ENCODE measurements at regions not wholly inside any gene's neighbourhood (a gene's known extent, or its start where the extent isn't known, plus 50 kb on each side); places are given as distances from the start of the nearest gene placed in this dataset.

GRCh38 chr3:45319996-45320305 lies 68.4 kb upstream of the LARS2 start:
- no peaks in the 10 kb centered on the region for H3K36me3 Mint-ChIP-seq (ENCODE audit: low read depth)
- no peaks in the 10 kb centered on the region for H3K9me3 Mint-ChIP-seq (ENCODE audit: low read depth)

DNA sequence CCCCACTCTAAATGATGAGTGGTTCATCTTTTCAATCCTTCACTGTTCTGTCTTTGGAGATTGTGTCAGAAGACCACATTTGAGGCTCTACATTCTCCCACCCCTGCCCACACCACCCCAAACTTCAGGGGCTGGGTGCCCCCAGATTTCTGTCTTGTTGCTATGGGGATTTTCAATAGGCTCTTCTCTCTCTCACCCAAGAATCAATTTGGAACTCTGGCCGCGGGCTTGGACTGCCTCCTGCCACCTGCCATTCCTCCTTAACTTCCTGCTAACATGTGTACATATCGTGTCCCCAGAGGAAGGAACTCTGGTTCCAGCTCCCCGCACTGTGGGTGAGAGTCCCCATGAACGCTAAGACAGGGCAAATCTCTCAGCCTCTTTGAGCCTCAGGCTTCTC lies 67.4 kb upstream of the LARS2 start:
- Mint-ChIP-seq H3K27ac (ENCODE audit: unreplicated experiment) (no peak overlapping the region), H3K27me3 (ENCODE audit: low read depth) (peaks cover 25% of the 10 kb centered on the region), H3K36me3 (ENCODE audit: low read depth) (no peaks in the 10 kb centered on the region), H3K4me3 (ENCODE audit: unreplicated experiment) (no peak overlapping the region), H3K9me3 (ENCODE audit: low read depth) (no peaks in the 10 kb centered on the region), H3K4me1 (ENCODE audit: low read depth) (no peaks in the 10 kb centered on the region)
- TF ChIP-seq, protein P1, sequence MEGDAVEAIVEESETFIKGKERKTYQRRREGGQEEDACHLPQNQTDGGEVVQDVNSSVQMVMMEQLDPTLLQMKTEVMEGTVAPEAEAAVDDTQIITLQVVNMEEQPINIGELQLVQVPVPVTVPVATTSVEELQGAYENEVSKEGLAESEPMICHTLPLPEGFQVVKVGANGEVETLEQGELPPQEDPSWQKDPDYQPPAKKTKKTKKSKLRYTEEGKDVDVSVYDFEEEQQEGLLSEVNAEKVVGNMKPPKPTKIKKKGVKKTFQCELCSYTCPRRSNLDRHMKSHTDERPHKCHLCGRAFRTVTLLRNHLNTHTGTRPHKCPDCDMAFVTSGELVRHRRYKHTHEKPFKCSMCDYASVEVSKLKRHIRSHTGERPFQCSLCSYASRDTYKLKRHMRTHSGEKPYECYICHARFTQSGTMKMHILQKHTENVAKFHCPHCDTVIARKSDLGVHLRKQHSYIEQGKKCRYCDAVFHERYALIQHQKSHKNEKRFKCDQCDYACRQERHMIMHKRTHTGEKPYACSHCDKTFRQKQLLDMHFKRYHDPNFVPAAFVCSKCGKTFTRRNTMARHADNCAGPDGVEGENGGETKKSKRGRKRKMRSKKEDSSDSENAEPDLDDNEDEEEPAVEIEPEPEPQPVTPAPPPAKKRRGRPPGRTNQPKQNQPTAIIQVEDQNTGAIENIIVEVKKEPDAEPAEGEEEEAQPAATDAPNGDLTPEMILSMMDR (IDR thresholded peaks at IDR 0.05): no peak
- no peak for DNase-seq (ENCODE audit: low spot score)

More at GRCh38 chr3:45319996-45320305, 68.4 kb upstream of the LARS2 start:
- Mint-ChIP-seq H3K4me1 (ENCODE audit: low read depth) (no peaks in the 10 kb centered on the region), H3K27me3 (ENCODE audit: low read depth) (peaks cover 24% of the 10 kb centered on the region), H3K4me3 (ENCODE audit: unreplicated experiment) (no peak overlapping the region), H3K27ac (ENCODE audit: unreplicated experiment) (no peak overlapping the region)
- TF ChIP-seq, protein P1 (IDR thresholded peaks at IDR 0.05): no peak
- DNase-seq (ENCODE audit: low spot score): no peak

GRCh38 chr3:45321607-45322391 lies 66.6 kb upstream of the LARS2 start:
- H3K4me3 Mint-ChIP-seq (ENCODE audit: unreplicated experiment): no peak overlapping the region
- H3K4me1 Mint-ChIP-seq (ENCODE audit: low read depth): no peaks in the 10 kb centered on the region
- H3K36me3 Mint-ChIP-seq (ENCODE audit: low read depth): no peaks in the 10 kb centered on the region
- TF ChIP-seq, protein P1 (IDR thresholded peaks at IDR 0.05): no peak
- H3K27me3 Mint-ChIP-seq (ENCODE audit: low read depth): peaks cover 27% of the 10 kb centered on the region
- no peaks in the 10 kb centered on the region for H3K9me3 Mint-ChIP-seq (ENCODE audit: low read depth)
- no peak overlapping the region for H3K27ac Mint-ChIP-seq (ENCODE audit: unreplicated experiment)
- no peak for DNase-seq (ENCODE audit: low spot score)

GRCh38 chr3:45322616-45323015 lies 65.8 kb upstream of the LARS2 start:
- Mint-ChIP-seq H3K4me1 (ENCODE audit: low read depth) (no peaks in the 10 kb centered on the region), H3K27me3 (ENCODE audit: low read depth) (peaks cover 34% of the 10 kb centered on the region), H3K9me3 (ENCODE audit: low read depth) (no peaks in the 10 kb centered on the region), H3K4me3 (ENCODE audit: unreplicated experiment) (no peak overlapping the region), H3K36me3 (ENCODE audit: low read depth) (no peaks in the 10 kb centered on the region), H3K27ac (ENCODE audit: unreplicated experiment) (no peak overlapping the region)
- DNase-seq (ENCODE audit: low spot score): no peak
- TF ChIP-seq, protein P1 (IDR thresholded peaks at IDR 0.05): no peak

GRCh38 chr3:45325676-45326075 lies 62.7 kb upstream of the LARS2 start:
- Mint-ChIP-seq H3K27ac (ENCODE audit: unreplicated experiment) (no peak overlapping the region), H3K4me1 (ENCODE audit: low read depth) (no peaks in the 10 kb centered on the region), H3K9me3 (ENCODE audit: low read depth) (no peaks in the 10 kb centered on the region), H3K4me3 (ENCODE audit: unreplicated experiment) (no peak overlapping the region), H3K36me3 (ENCODE audit: low read depth) (no peaks in the 10 kb centered on the region), H3K27me3 (ENCODE audit: low read depth) (peaks cover 41% of the 10 kb centered on the region)
- no peak for DNase-seq (ENCODE audit: low spot score)
- TF ChIP-seq, protein P1 (IDR thresholded peaks at IDR 0.05): no peak
